Stimulated activated CD4-positive, alpha-beta T cell treated with anti-CD3 and anti-CD28 coated beads, TNF-alpha, amount 100 ng/mL, for 4 hours (primary cell): ENCODE measurements at regions not wholly inside any gene's neighbourhood (a gene's known extent, or its start where the extent isn't known, plus 50 kb on each side); places are given as distances from the start of the nearest gene placed in this dataset.
"Not testable (repeated sequence)": the region's sequence is repeated elsewhere in the genome, so short reads cannot be mapped to it uniquely, and the experiment has no call there.

ENCODE experiments used
- DNase-seq, 3 experiments: peaks; one replicate each; pipeline ENCODE4 v3.0.0-alpha.2; 2020; ENCODE audit warnings: low read depth in 3 of 3

- not testable (repeated sequence) for DNase-seq
Observed at GRCh38 chr2:209300766-209301165, 123.1 kb upstream of the MAP2 start.

DNA sequence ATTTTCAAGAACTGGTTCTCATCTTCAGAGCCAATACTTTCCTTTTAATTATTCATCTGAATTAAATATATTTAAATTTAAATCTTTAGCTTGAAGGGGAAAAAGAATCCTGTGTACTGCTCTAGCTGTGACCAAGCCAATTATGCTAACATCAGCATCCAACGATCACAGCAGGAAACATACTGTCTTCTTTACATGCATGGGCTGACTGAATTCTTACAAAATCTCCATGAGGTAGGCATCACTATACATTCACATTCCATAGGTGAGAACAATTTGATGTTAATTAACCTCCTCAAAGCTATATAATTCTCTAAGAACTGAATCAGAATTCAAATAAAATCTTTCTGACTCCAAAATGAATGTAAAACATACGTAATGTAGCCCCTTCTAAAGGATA is 118.8 kb upstream of the MAP2 start:
- DNase-seq: no peak

DNA sequence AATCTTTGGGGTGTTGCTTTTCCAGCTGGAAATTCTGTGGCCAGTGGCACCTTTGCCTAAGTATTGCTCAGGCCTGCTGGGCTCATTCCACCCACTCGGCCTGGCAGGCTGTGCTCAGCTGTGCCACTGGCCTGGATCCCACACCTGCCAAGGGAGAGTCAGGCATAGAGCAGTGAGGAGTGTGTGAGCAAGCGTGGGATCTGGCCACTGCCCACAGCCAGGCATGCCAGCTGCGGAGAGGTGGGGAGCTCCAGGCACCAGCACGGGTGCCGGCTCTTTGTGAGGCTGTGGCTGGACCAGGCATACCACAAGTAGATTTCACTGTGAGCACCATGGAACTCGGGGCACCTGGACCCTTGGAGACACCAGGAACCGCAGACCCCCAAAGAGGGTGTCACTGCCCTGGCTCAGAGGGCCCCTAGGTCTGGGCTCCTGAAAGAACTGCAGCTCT is 118.1 kb upstream of the MAP2 start:
- no peak for DNase-seq

DNA sequence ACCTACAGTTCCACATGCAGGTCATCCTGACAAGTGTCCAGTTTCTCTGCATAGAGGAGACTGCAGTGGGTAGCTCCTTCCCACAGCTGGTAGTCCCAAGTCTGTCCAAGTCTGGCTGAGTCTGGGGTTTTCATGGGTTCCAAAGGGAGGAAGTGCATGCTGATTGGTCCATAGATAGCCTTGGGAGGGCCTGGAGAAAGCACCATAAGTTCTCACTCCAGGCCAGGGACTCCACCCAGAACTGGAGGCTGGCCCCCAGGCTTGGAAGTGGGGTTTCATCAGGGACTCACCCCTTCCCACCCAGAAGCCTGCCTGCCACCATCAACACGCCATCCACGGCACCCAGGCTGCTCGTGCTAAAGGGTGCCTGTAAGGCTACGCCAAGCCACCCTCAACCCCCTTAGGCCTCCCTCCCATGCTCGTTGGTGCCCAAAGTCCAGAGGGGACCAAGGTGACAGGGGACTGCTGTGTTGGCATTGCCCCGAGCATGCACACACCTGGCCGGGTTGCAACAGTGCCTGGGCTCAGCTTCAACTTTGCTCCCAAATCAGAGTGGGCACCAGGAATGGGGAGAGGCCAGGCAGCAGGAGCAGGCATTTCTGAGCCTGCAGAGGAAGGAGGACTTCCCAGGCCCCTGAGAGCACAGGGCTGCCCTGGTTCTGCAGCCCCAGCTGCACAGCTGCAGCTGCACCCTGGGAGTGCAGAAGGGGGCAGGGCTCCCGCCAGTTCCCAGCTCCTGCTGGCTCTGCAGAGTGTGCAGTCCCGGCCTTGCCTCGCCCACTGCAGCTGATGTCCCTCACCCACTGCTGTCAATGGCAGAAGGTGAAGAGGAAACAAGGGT is 116.5 kb upstream of the MAP2 start:
- DNase-seq: no peak

DNA sequence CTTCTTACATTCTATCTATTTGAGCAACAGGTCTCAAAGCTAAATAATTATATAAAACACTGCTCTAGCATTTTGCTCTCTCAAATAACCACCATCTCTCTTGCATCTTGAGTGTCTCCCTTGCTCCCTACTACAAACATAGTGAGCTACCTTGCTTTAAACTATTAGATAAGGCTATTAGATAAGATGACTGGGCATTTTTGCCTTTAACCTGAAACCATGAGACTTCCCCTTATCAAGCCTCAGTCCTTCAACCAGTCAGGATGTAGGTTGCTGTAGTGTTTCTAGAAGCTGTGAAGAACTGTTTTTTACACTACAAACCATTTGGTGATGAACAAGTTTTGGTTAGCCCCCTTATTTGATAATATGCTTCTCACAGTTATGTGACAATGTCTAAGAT is 115.4 kb upstream of the MAP2 start:
- no peak for DNase-seq

- DNase-seq: no peak
Observed at GRCh38 chr2:209311948-209312347, 111.9 kb upstream of the MAP2 start.

DNA sequence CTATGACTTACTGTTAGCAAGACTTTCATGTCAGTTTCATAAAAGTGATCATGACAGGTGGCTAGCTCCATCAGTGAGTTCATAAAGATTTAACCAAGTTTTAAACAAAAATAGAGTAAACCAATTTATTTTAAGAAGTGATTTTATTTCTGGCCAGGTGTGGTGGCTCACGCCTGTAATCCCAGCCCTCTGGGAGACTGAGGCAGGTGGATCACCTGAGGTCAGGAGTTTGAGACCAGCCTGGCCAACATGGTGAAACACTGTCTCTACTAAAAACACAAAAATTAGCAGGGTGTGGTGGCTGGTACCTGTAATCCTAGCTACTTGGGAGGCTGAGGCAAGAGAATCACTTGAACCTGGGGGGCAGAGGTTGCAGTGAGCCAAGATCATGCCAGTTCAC is 111.4 kb upstream of the MAP2 start:
- DNase-seq: not testable (repeated sequence)

DNA sequence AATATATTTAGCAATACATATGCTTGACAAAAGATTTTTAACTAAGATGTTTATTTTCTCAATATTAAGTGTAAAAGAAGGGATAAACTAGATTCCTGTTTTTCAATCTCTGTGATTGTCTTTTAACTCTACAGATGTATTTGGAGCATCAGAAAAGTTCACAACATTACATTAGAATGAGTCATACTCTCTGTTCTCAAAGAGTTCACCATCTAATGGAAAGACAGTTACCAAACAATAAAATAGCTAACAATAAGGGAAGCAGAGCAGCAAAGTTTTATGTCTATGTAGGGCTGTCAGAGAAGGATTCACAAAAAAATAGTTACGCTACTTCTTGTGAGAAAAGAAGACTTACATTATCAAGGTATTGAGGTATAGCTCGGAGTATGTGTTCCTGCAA is 109.2 kb upstream of the MAP2 start:
- no peak for DNase-seq

DNA sequence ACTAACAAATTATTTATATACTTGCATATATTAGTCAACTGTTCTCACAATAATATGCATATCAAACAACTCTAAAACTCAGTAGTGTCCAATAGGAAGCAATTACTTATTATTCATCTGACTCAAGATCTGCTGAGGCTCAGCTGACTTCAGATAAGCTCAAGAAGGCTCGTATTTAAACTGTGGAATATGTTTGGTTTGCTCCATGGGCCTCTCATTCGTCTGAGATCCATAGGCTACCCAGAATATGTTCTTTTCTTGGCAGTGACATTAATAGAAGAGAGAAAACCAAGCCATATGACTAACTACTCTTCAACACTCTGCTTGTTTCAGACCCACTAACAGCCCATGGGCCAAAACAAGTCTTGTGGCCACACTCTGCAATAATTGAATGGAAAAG is 107.7 kb upstream of the MAP2 start:
- DNase-seq: no peak

GRCh38 chr2:209321076-209321475 is 102.8 kb upstream of the MAP2 start:
- no peak for DNase-seq

- no peak for DNase-seq
Observed at GRCh38 chr2:209321581-209321980, 102.3 kb upstream of the MAP2 start.

DNA sequence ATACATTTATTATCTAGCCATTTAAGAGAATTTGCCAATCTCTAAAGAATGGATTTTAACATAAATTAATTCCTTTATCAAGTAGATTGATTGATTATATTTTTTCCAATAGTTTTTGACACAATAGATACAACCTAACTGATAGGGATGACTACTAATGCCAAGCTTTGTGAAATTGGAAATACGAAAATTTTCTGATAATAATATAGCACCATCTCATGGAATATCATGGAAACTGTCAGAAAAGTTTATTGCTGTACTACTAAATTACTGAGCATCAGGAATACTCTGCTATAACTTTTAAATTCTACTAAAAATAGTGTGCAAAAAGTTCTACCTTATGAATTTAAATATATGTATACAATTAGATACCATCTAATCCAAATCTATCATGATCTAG is 101.8 kb upstream of the MAP2 start:
- no peak for DNase-seq

- DNase-seq: no peak
Observed at GRCh38 chr2:209322905-209323512, 100.8 kb upstream of the MAP2 start.

- no peak for DNase-seq
Observed at GRCh38 chr2:209323738-209324137, 100.1 kb upstream of the MAP2 start.

- no peak for DNase-seq
Observed at GRCh38 chr2:209324281-209324680, 99.6 kb upstream of the MAP2 start.

DNA sequence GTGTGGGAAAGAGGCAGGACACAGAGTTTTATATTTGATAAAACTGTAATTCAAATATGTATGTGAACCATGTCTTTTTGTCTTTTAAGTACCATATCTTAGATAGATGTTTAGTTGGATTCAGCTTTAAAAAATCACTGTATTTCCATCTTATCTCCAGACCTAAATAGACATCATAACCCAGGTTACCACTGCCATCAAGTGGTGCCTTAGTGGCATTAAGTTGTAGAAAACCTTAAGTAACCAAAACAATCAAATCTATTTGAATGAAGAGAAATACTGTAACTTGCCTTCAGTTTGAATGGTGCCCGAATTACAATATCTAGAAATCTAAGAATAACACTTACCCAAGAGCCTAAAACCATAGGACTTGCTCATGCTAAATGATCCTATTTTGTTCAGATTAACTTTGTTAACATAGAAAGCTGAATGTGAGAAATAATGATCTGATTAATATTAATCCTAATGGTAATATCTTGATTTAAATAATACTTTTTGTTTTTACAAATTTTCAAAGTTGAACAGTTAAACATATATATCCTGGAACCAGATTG is 92.5 kb upstream of the MAP2 start:
- DNase-seq: no peak

- DNase-seq: peak in 2 of 3 experiments; percentile 0
Observed at GRCh38 chr2:209334188-209335017, 89.4 kb upstream of the MAP2 start.

DNA sequence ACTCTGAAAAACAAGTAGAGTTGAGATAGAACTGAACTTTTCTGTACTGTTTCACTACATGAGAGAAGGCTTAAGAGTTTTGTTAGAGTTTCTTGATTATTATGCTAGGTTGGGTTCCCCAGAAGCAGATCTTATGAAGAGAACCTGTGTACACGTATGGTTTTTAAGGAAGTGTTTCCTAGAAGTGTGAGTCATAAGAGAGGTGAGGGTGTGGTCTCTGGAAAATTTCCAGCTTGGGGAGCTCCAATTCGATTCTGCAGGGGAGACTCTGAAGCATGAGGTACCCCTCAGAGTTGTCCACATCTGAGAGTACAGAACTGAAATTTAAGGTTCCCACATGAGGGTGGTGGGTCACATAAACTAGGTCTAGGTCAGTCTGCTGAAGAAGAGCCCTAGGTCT is 83.3 kb upstream of the MAP2 start:
- DNase-seq: no peak

GRCh38 chr2:209344349-209344748 is 79.5 kb upstream of the MAP2 start:
- no peak for DNase-seq

DNA sequence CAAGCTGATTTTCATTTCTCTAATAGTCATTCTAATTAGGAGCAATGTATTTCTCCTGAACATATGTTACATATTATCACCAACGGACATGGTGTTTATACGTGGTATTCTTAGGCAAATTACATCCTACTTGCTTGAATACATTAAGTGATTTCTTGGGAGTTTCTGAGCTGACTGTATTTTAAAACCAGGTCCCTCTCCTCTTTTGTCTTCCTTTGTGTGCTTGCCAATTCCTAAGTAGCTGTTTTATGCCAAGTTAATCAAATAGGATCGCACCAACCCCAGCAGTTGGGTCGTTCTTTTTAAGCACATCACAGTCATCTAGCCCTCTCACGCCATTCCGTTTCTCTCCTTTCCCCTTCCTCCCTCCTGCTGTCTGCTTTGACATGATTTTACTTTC is 75.4 kb upstream of the MAP2 start:
- DNase-seq: no peak

GRCh38 chr2:209351636-209352035 is 72.2 kb upstream of the MAP2 start:
- no peak for DNase-seq

GRCh38 chr2:209358992-209359391 is 64.9 kb upstream of the MAP2 start:
- no peak for DNase-seq
